ENCODE measurements at regions not wholly inside any gene's neighbourhood (a gene's known extent, or its start where the extent isn't known, plus 50 kb on each side); places are given as distances from the start of the nearest gene placed in this dataset.
"Not testable (repeated sequence)": the region's sequence is repeated elsewhere in the genome, so short reads cannot be mapped to it uniquely, and the experiment has no call there.

- no peak for DNase-seq
These were observed 349.8 kb downstream of the HINT1 start for GRCh38 chr5:130815246-130815645.

GRCh38 chr5:130808691-130809090 lies 356.4 kb downstream of the HINT1 start:
- no peak for DNase-seq

DNA sequence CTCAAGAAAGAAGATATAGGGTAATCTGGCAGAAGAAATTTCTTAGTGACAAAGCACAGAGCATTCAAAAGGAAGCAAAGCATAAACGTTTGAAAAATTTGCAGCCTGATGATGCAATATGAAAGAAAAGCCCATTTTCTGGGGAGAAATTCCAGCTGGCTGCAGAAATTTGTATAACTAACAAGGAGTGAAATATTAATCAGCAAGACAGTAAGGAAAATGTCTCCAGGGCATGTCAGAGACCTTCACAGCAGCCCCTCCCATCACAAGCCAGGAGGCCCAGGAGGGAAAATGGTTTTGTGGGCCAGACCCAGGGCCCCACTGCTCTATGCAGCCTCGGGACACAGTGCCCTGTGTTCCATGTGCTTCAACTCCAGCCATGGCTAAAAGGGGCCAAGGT lies 359.4 kb downstream of the HINT1 start:
- DNase-seq = no peak

DNA sequence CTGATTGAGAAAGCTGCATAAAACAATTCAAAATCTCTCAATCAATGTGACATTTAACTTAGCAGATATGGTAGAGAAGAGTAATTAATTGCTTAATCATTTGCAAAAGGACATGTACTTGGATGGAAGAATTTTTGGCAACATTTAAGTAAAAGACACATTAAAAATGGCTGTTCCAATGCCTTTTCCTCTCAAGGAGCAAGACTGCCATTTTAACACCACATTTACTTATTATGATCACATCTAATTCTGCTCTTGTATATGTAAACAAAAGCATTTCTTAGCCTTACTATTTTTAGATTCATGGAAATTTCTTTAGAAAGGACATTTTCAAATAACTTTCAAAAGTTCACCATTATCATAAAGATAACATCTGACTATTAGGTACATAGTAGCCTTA lies 360.0 kb downstream of the HINT1 start:
- no peak for DNase-seq

GRCh38 chr5:130801963-130802362 lies 363.1 kb downstream of the HINT1 start:
- no peak for DNase-seq

GRCh38 chr5:130799015-130799414 lies 366.0 kb downstream of the HINT1 start:
- DNase-seq = no peak

DNA sequence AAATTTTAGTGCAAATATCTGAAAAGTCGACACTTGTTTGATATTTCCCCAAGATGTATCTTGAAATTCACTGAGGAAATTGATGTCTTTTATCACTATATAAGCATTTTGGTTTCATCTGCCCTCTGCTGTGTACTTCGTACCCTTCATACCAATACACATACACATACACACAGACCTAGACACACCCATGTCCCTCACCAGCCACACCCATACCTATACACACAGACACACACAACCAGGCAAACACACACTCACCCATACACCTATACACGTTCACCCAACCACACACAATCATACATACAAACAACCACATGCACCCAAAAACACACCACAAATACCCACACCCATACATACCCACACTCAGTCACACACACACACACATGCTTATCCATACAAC lies 367.8 kb downstream of the HINT1 start:
- no peak for DNase-seq

GRCh38 chr5:130796902-130797301 lies 368.2 kb downstream of the HINT1 start:
- no peak for DNase-seq

DNA sequence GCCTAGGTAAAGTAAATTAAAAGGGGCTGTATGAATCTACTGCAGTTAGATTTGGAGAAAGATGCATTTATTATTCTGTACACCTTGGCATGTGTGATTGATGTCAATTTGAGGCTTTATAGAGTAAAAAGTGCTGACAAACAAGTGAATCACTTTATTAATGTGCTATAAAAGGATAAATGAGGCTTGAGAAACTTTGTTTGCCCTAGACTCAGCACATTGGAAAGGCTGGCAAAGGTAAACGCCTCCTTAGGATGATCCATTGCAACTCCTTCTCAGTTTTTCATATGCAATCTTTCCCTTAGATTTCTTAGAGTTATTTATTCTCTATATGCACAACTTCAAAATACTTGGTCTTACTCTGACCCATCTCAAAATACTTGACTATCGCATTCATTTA lies 369.0 kb downstream of the HINT1 start:
- DNase-seq = no peak

- DNase-seq = no peak
These were observed 370.0 kb downstream of the HINT1 start for GRCh38 chr5:130795037-130795436.

GRCh38 chr5:130777794-130778193 lies 387.3 kb downstream of the HINT1 start:
- DNase-seq = no peak

DNA sequence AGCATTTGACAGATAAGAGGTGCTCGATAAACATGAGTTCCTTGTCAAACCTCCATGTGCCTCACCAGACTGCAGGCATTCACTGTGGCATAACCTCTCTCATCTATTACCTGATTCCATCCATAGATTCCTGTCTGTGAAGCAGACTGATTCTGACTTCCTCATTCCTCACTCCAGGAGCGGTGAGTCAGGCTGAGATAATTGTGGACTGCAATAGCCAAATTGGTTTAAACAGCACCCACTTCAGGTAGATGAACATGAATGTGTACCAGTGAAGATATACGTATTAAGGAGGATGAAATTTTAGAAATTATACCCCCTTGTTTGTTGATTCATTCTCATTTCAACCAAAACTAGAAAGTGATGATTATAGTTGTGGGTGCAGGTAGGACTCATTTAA lies 391.2 kb downstream of the HINT1 start:
- DNase-seq = no peak

- DNase-seq = no peak
These were observed 403.0 kb downstream of the HINT1 start for GRCh38 chr5:130762031-130762430.

- no peak for DNase-seq
These were observed 406.0 kb downstream of the HINT1 start for GRCh38 chr5:130759061-130759460.

DNA sequence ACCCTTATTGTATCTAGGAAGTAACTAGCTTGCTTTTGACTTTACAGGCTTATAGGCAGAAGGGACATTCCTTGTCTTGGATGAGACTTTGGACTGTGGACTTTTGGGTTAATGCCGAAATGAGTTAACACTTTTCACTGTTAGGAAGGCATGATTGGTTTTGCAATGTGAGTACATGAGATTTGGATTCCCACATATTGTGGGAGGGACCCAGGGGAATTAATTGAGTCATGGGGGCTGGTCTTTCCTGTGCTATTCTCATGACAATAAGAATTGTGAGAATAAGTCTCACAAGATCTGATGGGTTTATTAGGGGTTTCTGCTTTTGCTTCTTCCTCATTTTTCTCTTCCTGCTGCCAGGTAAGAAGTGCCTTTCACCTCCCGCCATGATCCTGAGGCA lies 417.5 kb downstream of the HINT1 start:
- DNase-seq = no peak

DNA sequence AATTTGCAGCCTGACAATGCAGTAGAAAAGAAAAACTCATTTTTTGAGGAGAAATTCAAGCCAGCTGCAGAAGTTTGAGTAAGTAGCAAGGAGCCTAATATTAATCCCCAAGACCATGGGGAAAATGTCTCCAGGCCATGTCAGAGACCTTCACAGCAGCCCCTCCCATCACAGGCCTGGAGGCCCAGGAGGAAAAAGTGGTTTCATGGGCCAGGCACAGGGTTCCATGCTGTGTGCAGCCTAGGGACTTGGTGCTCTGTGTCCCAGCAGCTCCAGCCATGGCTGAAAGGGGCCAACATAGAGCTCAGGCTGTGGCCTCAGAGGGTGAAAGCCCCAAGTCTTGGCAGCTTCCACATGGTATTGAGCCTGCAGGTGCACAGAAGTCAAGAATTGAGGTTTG lies 418.4 kb downstream of the HINT1 start:
- not testable (repeated sequence) for DNase-seq

DNA sequence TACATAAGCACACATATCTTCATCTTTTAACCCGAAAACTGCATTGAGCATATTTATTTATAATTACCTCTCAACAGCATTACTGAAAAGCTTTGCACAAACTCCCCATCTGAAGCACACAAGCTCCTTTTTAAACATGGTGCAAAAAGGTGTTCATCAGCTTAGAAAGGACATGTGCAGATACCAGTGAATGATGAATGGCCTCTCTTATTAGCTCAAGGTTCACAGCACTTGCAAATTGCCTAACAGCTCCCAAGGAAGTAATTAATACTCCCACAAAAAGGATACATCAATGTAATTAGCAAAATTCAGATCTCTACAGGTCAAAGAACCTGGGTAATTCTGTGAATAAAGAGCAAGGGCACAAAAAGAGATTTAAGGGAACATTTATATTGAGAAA lies 422.0 kb downstream of the HINT1 start:
- DNase-seq = no peak

DNA sequence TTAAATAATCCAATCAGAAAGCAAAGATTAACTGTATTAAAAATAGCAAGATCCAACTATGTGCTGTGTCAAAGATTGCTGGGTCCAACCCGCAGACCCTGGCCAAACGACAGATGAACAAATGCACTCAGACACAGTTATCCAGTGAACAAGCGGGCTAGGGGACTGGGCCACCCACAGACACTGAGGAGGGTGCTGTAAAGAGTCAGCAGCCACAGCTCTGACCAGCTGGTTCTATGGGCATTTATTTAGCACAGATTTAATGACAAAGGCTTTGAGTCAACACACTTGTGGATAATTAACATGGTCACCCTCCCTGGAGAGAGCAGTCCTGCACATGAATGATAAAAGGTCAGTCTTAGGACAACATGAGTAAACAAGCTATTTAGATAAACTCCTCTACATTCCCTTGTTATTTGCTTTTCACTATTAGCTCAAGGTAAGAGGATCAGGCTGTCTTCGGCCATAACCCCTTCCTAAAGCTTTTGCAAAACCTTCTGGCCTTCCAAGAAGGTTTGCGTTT lies 424.9 kb downstream of the HINT1 start:
- DNase-seq = no peak

DNA sequence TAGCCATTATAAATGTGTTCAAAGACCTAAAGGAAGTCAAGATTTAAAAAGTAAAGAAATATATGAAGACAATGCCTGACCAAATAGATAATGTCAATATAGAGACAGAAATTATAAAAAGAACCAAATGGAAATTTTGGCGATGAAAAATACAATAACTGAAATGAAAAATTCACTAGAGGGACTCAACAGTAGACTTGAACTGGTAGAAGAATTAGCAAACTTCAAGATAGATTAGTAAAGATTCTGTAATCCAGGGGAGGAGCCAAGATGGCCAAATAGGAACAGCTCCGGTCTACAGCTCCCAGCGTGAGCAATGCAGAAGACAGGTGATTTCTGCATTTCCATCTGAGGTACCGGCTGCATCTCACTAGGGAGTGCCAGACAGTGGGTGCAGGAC lies 433.2 kb downstream of the HINT1 start:
- no peak for DNase-seq

DNA sequence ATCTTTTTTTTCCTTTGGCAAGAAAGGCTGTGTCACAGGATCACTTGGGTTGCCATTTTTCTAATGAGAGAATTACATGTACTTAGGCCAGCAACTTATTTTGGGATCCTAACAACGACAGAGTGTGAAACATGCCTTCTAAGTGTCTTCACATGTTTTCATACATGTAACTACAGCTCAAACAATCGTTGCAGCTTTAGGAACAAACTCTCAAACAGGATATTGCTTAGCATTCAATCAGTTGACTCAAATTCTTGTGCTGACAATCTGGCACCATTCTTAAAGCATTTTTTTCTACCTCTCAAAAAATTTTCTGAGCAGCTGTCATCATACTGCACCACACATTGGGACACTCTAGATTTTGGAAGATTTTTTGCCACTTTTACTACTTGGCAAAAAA lies 435.5 kb downstream of the HINT1 start:
- no peak for DNase-seq

GRCh38 chr5:130727830-130728229 lies 437.2 kb downstream of the HINT1 start:
- DNase-seq = no peak

DNA sequence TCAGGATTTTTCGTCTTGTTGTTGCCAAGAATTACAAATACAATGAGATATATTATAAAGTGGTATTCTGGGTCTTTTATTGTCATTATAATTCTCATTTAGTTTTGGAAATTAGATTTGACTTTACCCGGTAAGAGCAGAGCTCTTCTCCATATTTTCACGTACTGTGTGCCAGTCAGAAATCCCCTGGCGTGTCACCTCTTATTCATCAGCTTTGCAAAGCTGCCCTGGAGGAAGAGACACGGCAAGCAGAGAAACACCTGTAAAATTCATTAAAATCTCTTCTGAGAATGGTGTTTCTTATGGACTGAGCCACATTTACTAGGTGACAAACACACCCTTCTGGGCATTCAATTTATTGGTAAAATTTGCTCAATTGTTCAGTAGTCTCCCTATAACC lies 440.4 kb downstream of the HINT1 start:
- no peak for DNase-seq

- DNase-seq = no peak
These were observed 444.7 kb downstream of the HINT1 start for GRCh38 chr5:130720355-130720754.

DNA sequence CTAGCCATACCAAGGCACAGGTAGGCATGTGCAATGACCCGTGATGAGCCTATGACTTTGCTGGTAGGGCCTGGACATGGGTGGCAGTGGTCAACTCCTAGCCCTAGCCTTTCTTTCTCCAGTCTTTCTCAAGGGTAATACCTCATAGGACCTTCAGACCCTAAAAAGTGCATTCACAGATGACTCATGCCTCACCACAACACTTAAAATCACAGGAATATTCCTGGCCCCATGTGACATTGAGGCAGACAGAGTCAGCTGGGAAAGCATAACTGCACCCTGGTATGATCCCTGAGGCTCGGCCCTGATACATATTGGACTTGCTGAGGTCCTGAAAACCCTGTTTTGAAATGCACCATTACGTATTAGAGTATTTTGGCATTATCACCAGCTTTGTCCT lies 449.5 kb downstream of the HINT1 start:
- no peak for DNase-seq

DNA sequence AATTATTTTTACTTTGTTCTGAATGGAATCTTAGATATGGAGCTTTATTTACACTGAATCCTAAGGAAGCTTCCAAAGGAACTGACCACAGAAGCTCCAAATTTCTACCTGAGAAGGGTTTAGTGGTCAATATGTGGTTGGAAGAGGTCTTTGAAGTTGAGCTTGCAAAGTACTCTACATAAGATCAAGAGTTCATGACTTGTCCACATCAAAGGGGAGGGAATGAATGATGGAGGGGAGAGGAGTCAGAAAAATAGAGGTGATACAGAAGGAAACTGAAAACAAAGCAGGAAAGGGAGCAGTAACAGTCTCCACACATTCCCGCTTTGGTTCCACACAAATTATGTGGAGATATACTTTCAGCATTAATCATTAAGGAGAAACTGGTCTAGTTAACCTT lies 450.9 kb downstream of the HINT1 start:
- DNase-seq = no peak

DNA sequence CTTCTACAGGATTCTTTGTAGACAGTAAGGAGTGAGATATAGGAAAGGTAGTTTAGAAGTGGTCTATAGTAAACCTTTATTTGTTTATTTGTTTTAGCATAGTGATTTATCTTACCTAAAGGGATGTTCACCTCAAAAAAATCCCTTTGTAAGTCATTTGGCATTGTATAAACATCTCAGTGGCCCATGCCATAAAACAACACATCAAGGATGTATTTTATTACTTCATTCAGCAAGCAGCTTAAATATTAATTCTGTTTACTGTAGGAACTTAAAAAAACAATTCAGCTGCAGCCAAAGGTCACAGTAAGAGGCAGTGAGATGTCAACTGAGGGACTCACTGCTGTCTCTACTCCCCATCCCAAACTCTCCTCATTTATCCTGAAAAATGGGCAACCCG lies 452.7 kb downstream of the HINT1 start:
- DNase-seq = no peak
